Esophagus (tissue), 2 donors: ENCODE measurements at regions not wholly inside any gene's neighbourhood (a gene's known extent, or its start where the extent isn't known, plus 50 kb on each side); places are given as distances from the start of the nearest gene placed in this dataset.

Experiments used
- H3K27ac ChIP-seq, 2 donors: one replicate each; pipeline ENCODE4 v1.5.1; 2013; ENCODE audit warnings: low read depth in 2 of 2, mild to moderate bottlenecking in 2 of 2, inconsistent platforms in 1 of 2, low read length in 1 of 2, moderate library complexity in 1 of 2
- H3K27me3 ChIP-seq, 2 donors: one replicate each; pipeline ENCODE4 v1.6.1; 2013; ENCODE audit warnings: low read length in 2 of 2, control low read depth in 1 of 2, mild to moderate bottlenecking in 1 of 2; ENCODE audit not compliant: insufficient read depth in 2 of 2, control insufficient read depth in 1 of 2
- H3K36me3 ChIP-seq, 2 donors: one replicate each; pipeline ENCODE4 v1.6.1; 2013; ENCODE audit warnings: low read length in 1 of 2; ENCODE audit not compliant: control insufficient read depth in 2 of 2, insufficient read depth in 2 of 2
- H3K4me1 ChIP-seq, 2 donors: one replicate each; pipeline ENCODE4 v1.6.1; 2013; ENCODE audit warnings: low read length in 1 of 2; ENCODE audit not compliant: control insufficient read depth in 2 of 2, insufficient read depth in 2 of 2
- H3K4me3 ChIP-seq, 2 donors: one replicate each; pipeline ENCODE4 v1.5.1; 2013; ENCODE audit warnings: low read length in 2 of 2, mild to moderate bottlenecking in 2 of 2, low read depth in 1 of 2, moderate library complexity in 1 of 2
- H3K9me3 ChIP-seq, 2 donors: one replicate each; pipeline ENCODE4 v1.6.1; 2013; ENCODE audit warnings: mild to moderate bottlenecking in 2 of 2, low read depth in 1 of 2, low read length in 1 of 2, moderate library complexity in 1 of 2; ENCODE audit not compliant: control insufficient read depth in 2 of 2, insufficient read depth in 1 of 2
- WGBS, 2 donors: extraction: QIAGEN DNeasy Blood & Tissue Kit; methylation state at CpG; one replicate each; pipeline ENCODE4 v1.1.7; 2013; 5-methylcytosine and 5-hydroxymethylcytosine counted together
- donor health status: healthy with polysubstance abuse.
- donor health status: Bipolar disorder and iron deficiency.

DNA sequence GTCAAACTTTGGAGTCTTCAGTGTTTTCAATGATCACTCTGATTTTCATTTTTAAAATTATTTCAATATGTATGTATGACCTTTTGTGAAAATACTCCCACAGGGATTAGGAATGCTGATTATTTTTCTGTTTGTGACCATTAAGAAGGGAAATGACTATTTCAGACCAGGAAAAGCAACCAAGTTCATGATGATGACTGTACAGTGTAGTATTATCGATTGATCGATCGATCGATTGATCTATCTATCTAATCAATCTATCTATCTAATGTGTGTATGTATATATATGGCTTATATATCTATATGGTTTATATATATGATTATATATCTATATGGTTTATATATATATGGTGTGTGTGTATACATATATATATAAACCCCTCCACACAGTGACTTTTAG is 131.5 kb upstream of the VEGFC start:
- H3K27me3 ChIP-seq: no peaks in the 10 kb centered on the region
- no peak overlapping the region for H3K27ac ChIP-seq
- no peaks in the 10 kb centered on the region for H3K4me1 ChIP-seq
- WGBS, 2 donors: 96 to 98% methylated on average over 4 of the region's 4 CpGs
- H3K9me3 ChIP-seq: no peaks in the 10 kb centered on the region
- H3K36me3 ChIP-seq: no peaks in the 10 kb centered on the region
- no peak overlapping the region for H3K4me3 ChIP-seq

DNA sequence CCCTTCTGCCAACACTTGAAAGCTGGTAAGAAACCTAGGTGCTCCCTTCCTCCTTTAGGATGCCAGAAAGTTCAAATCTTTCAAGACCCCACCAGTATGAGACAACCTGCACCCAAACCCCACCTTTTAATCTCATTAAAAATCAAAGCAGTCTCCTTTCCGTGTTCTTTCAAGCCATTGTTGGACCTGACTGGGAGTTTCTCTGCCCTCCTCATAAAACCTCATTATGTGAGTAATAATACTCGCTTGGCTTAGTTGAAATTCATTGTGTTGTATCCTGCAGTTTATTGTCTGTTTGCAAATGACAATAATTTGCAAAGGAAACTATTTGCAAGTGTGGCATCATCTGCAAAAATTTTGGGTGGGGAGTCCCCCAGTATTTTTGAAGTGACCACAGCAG is 133.2 kb upstream of the VEGFC start:
- Histone ChIP-seq H3K36me3 (no peaks in the 10 kb centered on the region), H3K4me3 (no peak overlapping the region), H3K9me3 (no peaks in the 10 kb centered on the region), H3K27me3 (no peaks in the 10 kb centered on the region), H3K27ac (no peak overlapping the region), H3K4me1 (no peaks in the 10 kb centered on the region)
- WGBS, 2 donors: 77 to 81% methylated on average over 2 of the region's 2 CpGs

DNA sequence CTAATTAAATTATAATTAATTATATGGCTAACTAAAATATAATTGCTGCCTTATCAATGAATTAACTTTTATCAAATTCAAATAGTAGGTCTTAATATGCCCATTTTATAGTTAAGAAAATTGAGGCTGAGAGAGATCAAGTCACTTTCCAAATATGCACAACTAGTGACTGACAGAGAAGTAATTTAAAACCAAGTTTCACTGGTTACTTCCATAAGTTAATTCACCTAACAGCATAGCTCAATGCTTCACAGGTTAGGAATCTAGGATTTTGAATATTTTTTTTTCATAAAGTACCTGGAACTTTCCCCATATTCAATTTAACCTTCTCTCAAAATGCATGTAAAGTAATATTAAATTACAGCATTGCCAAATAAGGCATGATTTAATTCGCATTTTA is 134.4 kb upstream of the VEGFC start:
- 83 to 91% methylated on average over 1 of the region's 1 CpG for WGBS, 2 donors
- Histone ChIP-seq H3K36me3 (no peaks in the 10 kb centered on the region), H3K4me3 (no peak overlapping the region), H3K27ac (no peak overlapping the region), H3K27me3 (no peaks in the 10 kb centered on the region), H3K9me3 (no peaks in the 10 kb centered on the region), H3K4me1 (no peaks in the 10 kb centered on the region)

DNA sequence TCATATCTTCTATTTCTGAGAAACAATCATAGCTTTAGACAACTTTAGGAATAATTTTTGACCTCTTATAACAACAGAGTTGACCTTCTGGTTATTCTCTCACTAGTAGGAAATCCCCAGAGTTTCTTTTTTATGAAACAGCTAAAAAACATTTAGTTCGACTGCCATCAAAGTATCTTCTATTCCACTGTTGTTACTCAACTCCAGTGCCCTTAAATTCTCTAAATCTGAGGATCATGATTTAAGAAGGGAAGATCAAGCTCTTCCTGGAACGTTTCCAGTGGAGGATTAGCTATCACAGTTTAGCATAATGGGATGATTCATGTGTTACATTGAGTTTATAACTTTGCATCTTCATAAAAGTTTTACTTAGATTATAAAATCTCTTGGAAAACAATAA is 134.9 kb upstream of the VEGFC start:
- WGBS, 2 donors: 15 to 25% methylated on average over 2 of the region's 2 CpGs
- Histone ChIP-seq H3K9me3 (no peaks in the 10 kb centered on the region), H3K4me3 (no peak overlapping the region), H3K36me3 (no peaks in the 10 kb centered on the region), H3K27me3 (no peaks in the 10 kb centered on the region), H3K27ac (no peak overlapping the region), H3K4me1 (no peaks in the 10 kb centered on the region)

DNA sequence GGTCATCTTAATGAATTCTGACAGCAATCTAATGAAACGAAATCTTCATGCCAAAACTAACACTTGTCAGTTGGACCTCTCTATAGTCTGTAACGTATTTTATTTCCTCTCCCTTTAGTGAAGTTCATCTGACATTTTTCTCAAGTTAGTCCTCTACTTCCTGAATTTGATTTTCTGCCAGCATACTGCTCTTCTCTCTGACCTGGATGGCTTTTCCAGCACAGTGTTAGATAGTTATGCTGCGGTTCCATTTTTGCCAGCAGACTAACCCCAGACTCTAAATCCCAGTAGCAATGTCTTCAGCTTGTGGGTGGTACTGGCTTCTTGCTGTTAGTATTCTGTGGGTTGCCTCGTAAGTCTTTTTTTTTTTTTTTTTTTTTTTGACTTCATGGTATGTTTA is 146.7 kb upstream of the VEGFC start:
- WGBS, 2 donors: 38 to 41% methylated on average over 4 of the region's 4 CpGs
- no peak overlapping the region for H3K27ac ChIP-seq
- no peak overlapping the region for H3K4me3 ChIP-seq

DNA sequence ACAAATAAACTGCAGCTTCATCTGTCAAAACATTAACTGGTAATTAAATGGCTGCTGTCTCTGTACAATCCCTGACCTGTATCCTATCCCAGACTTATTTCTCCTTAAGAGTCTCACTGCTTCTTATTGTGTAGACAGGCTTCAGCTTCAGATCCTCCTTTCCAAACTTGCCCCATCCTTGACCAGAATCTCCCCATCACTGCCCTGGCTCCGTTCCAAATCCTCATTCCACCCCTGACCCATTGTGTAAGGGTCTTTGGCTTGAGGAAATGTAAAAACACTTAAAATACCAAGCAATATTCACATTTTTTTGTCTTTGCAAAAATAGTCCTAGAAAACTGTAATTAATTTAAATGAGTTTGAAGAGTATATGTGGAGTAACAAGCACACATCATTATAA is 152.6 kb upstream of the VEGFC start:
- H3K27ac ChIP-seq: no peak overlapping the region
- H3K4me3 ChIP-seq: no peak overlapping the region
- H3K4me1 ChIP-seq: no peaks in the 10 kb centered on the region
- no peaks in the 10 kb centered on the region for H3K27me3 ChIP-seq
- peaks cover 0 to 2% of the 10 kb centered on the region in 2 donors for H3K9me3 ChIP-seq
- WGBS, 2 donors: 0 to 1% methylated on average over 1 of the region's 1 CpG
- H3K36me3 ChIP-seq: no peaks in the 10 kb centered on the region

More for the DNA sequence above, 146.7 kb upstream of the VEGFC start:
- Histone ChIP-seq H3K27me3 (no peaks in the 10 kb centered on the region), H3K36me3 (no peaks in the 10 kb centered on the region), H3K9me3 (peaks cover 0 to 2% of the 10 kb centered on the region in 2 donors), H3K4me1 (no peaks in the 10 kb centered on the region)

DNA sequence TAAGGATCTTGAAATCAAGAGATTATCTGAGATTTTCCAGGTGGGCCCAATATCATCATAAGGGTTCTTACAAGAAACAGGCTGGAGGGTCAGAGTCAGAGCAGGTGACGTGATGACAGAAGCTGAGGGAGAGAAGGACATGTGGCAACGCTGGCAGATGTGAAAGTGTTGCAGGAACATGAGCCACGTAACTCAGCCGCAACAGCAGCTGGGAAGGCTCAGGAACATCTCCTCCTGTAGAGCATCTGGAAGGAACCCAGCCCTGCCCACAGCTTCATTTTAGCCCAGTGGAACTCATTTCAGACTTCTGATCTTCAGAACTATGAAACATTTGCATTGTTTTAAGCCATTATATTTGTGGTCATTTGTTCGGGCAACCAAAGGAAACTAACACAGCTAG is 156.3 kb upstream of the VEGFC start:
- H3K27ac ChIP-seq: no peak overlapping the region
- no peaks in the 10 kb centered on the region for H3K36me3 ChIP-seq
- H3K27me3 ChIP-seq: no peaks in the 10 kb centered on the region
- no peaks in the 10 kb centered on the region for H3K4me1 ChIP-seq
- peaks cover 0 to 2% of the 10 kb centered on the region in 2 donors for H3K9me3 ChIP-seq
- WGBS, 2 donors: 62 to 71% methylated on average over 5 of the region's 5 CpGs
- H3K4me3 ChIP-seq: no peak overlapping the region

DNA sequence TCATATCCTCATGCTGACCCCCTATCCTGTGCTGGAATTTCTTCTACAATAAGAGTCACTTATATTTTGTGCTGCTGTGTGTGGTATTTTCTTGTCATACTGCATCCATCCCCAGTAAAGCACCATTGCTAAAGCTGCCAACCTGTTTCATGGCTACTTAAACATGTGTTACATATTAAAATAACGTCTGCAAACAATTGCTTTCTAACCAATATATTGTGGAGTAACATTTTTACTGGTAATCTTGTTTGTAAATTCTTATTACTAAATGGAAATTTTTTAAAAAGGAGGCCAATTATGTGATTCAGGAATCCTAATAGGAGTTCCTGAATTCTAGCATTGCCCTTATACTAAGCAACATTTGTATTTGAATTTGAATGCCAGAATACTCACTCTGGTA is 160.3 kb upstream of the VEGFC start:
- Histone ChIP-seq H3K36me3 (no peaks in the 10 kb centered on the region), H3K27ac (no peak overlapping the region), H3K9me3 (peaks cover 0 to 2% of the 10 kb centered on the region in 2 donors), H3K27me3 (no peaks in the 10 kb centered on the region), H3K4me1 (no peaks in the 10 kb centered on the region), H3K4me3 (no peak overlapping the region)
- WGBS, 2 donors: 79 to 88% methylated on average over 1 of the region's 1 CpG

DNA sequence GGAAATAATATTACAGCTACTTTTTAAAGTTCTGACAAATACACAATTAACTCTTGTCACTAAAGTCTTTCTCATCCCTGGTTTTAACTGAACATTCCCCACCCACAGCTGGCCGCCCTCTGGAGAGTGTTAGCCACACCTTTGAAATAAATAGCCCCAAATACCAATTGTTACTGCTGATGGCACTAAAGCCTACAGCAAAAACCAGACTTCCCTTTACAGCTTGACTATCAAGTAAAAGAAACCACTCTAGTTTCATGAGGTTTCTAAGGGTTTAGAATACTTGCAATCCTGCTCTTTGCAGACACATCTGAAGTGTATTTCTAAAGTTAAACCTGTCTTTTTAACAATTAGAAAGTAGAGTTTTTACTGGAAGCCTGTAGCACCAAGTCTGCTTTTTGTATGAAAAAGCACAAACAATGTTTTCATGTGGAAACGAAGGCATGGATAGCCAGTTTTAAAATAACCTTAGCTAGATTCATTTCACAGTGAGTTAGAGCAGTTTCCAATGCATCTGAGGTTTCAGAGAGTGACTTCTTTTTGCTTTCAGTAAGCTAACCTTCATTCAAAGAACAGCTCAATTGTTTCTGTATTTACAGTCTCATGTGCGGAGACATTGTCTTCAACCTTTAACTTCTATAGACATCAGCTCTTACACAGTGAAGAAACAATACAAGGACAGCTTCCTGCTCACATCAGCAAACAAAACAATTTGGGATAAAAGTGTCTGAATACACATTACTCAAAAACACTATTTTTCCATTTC is 164.8 kb upstream of the VEGFC start:
- 60 to 65% methylated on average over 3 of the region's 3 CpGs for WGBS, 2 donors
- H3K27me3 ChIP-seq: no peaks in the 10 kb centered on the region
- H3K4me3 ChIP-seq: no peak overlapping the region
- H3K27ac ChIP-seq: no peak overlapping the region
- H3K36me3 ChIP-seq: no peaks in the 10 kb centered on the region
- H3K9me3 ChIP-seq: peaks cover 0 to 2% of the 10 kb centered on the region in 2 donors
- H3K4me1 ChIP-seq: no peaks in the 10 kb centered on the region

DNA sequence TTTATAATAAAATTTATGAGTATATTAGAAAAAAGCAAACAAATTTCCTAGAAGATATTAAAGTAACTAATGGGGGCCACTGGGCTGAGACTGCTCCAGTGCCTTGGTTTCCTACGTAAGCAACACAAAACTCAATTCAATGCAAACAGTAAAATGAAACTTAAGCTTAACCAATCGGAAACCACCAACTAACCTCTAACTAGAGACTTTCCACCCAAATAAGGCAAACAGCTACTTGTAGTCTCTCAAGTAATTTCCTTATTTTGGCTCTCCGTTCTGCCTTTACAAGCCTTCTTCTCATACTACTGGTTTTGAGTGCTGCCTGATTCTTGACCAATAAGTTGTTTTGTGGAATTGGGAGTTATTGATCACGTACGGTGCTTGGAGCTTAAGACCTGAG is 167.3 kb upstream of the VEGFC start:
- H3K4me3 ChIP-seq: no peak overlapping the region
- no peaks in the 10 kb centered on the region for H3K27me3 ChIP-seq
- peaks cover 0 to 2% of the 10 kb centered on the region in 2 donors for H3K9me3 ChIP-seq
- H3K4me1 ChIP-seq: no peaks in the 10 kb centered on the region
- H3K36me3 ChIP-seq: no peaks in the 10 kb centered on the region
- 88 to 91% methylated on average over 5 of the region's 5 CpGs for WGBS, 2 donors
- no peak overlapping the region for H3K27ac ChIP-seq
